GM12878 (cell line): ENCODE measurements at regions not wholly inside any gene's neighbourhood (a gene's known extent, or its start where the extent isn't known, plus 50 kb on each side); places are given as distances from the start of the nearest gene placed in this dataset.

Source experiments
- ATAC-seq: fragments of 200-7000 bp; cut with Tn5 transposase; 3 replicates; pipeline ENCODE4 v1.9.1; 2020; ENCODE audit warnings: mild to moderate bottlenecking, moderate library complexity
- BruUV-seq: library from RNA; stranded (reverse); fragments of 400-500 nt; replicated peaks from 2 replicates; lab custom pipeline; 2021; lab: Mats Ljungman, UMichigan
- CTCF ChIA-PET: fragments of 300-600 bp; sonication (Branson Sonifier 250); formaldehyde crosslinking; extraction: SDS; loops from one replicate; lab custom pipeline; 2021; ENCODE audit warnings: inconsistent platforms; lab: Yijun Ruan, JAX
- POLR2A ChIA-PET: fragments of 350-600 bp; formaldehyde crosslinking; extraction: SDS; loops from one replicate; lab custom pipeline; 2021; ENCODE audit warnings: inconsistent platforms; lab: Charles Lee
- RAD21 ChIA-PET: fragments of 300-600 bp; sonication (Branson Sonifier 250); formaldehyde crosslinking; loops from one replicate; lab custom pipeline; 2023; ENCODE audit warnings: antibody characterized with exemption; ENCODE audit not compliant: unreplicated experiment; lab: Charles Lee
- SMC1A ChIA-PET: fragments of 300-600 bp; sonication (Branson Sonifier 250); formaldehyde crosslinking; loops from one replicate; lab custom pipeline; 2023; ENCODE audit not compliant: unreplicated experiment, uncharacterized antibody; lab: Charles Lee
- DNase-seq: peaks from one replicate; pipeline ENCODE4 v3.0.0-alpha.2; 2011; ENCODE audit warnings: low read depth, low spot score
- FAIRE-seq: peaks from 3 replicates; lab custom pipeline; 2011; peaks lifted over from hg19 to GRCh38; lab: Jason Lieb, UNC
- H2AFZ ChIP-seq: 2 replicates; pipeline ENCODE4 v1.6.0; 2011; ENCODE audit warnings: low read depth, low read length, control low read depth; ENCODE audit not compliant: control insufficient read depth
- H3K27ac ChIP-seq: 2 replicates; pipeline ENCODE4 v1.5.1; 2011; ENCODE audit warnings: control low read depth; ENCODE audit not compliant: control insufficient read depth, insufficient read depth
- H3K27me3 ChIP-seq, 2 experiments: replicated peaks in 1 of 2; 2 replicates each; pipeline versions ENCODE4 v1.6.0 to v1.6.1; 2011; ENCODE audit warnings: low read length in 1 of 2; ENCODE audit not compliant: control insufficient read depth in 2 of 2, insufficient read depth in 2 of 2
- H3K36me3 ChIP-seq, 2 experiments: 2 replicates each; pipeline ENCODE4 v1.5.1; 2011; ENCODE audit warnings: low read length in 1 of 2; ENCODE audit not compliant: control insufficient read depth in 2 of 2, insufficient read depth in 2 of 2
- H3K4me1 ChIP-seq: 2 replicates; pipeline ENCODE4 v1.6.1; 2011; ENCODE audit warnings: mild to moderate bottlenecking, low read length, moderate library complexity, mixed read lengths; ENCODE audit not compliant: control insufficient read depth, insufficient read depth
- H3K4me2 ChIP-seq: 2 replicates; pipeline ENCODE4 v1.6.0; 2011; ENCODE audit warnings: control low read depth; ENCODE audit not compliant: control insufficient read depth, insufficient read depth
- H3K4me3 ChIP-seq: fragments of 200-600 bp; sonication (generic); 2 replicates; pipeline ENCODE4 v1.5.1; 2016
- H3K79me2 ChIP-seq: 2 replicates; pipeline ENCODE4 v1.6.0; 2011; ENCODE audit warnings: low read length; ENCODE audit not compliant: control insufficient read depth, insufficient read depth
- H3K9ac ChIP-seq: 2 replicates; pipeline ENCODE4 v1.8.0; 2011; ENCODE audit warnings: low read length, control low read depth, mixed read lengths; ENCODE audit not compliant: control insufficient read depth, insufficient read depth
- H3K9me3 ChIP-seq: replicated peaks from 3 replicates; pipeline ENCODE4 v1.5.1; 2011; ENCODE audit warnings: mild to moderate bottlenecking, low read length; ENCODE audit not compliant: control insufficient read depth, insufficient read depth
- H4K20me1 ChIP-seq: 2 replicates; pipeline ENCODE4 v1.6.0; 2011; ENCODE audit not compliant: control insufficient read depth, insufficient read depth
- ASH2L ChIP-seq: fragments of 300-600, 200-600 bp; sonication (generic); IDR thresholded peaks from 2 replicates; pipeline ENCODE4 v1.6.1; 2017; ENCODE audit warnings: low read depth, mild to moderate bottlenecking, borderline replicate concordance
- ATF2 ChIP-seq: IDR thresholded peaks from 2 replicates; pipeline ENCODE4 v1.6.1; 2012; ENCODE audit warnings: low read length, inconsistent platforms
- ATF7 ChIP-seq: fragments of 450-650 bp; IDR thresholded peaks from 2 replicates; pipeline ENCODE4 v1.6.1; 2016; ENCODE audit warnings: low read depth, mild to moderate bottlenecking
- BHLHE40 ChIP-seq, 2 experiments: fragments of 450-650 bp in 1 of 2; IDR thresholded peaks; 2 replicates each; pipeline ENCODE4 v1.6.1; 2011 to 2017; ENCODE audit warnings: low read depth in 2 of 2, borderline replicate concordance in 1 of 2, improper control_type of control experiment in 1 of 2, low read length in 1 of 2, mild to moderate bottlenecking in 1 of 2
- EGR1 ChIP-seq, 2 experiments: IDR thresholded peaks; 1 replicate in 1 of 2; 2 replicates in 1 of 2; pipeline ENCODE4 v1.6.1; 2011 to 2012; ENCODE audit warnings: low read depth in 2 of 2, low read length in 2 of 2, borderline replicate concordance in 1 of 2, mild to moderate bottlenecking in 1 of 2, moderate library complexity in 1 of 2
- EZH2 ChIP-seq: IDR thresholded peaks from 2 replicates; pipeline ENCODE4 v1.6.1; 2012; ENCODE audit warnings: low read depth, mild to moderate bottlenecking, control low read depth, inconsistent platforms, low read length, borderline replicate concordance; ENCODE audit not compliant: control insufficient read depth
- FOS ChIP-seq: IDR thresholded peaks from 3 replicates; pipeline ENCODE4 v1.6.1; 2011; ENCODE audit warnings: borderline replicate concordance; ENCODE audit not compliant: insufficient read length; ENCODE audit errors: extremely low read depth
- NRF1 ChIP-seq: conservative IDR thresholded peaks from 2 replicates; pipeline ENCODE4 v1.6.1; 2011; ENCODE audit warnings: mild to moderate bottlenecking, low read depth, low read length, improper control_type of control experiment
- PAX5 ChIP-seq: IDR thresholded peaks from 2 replicates; pipeline ENCODE4 v1.6.1; 2011; ENCODE audit warnings: low read depth, low read length, borderline replicate concordance
- PML ChIP-seq: IDR thresholded peaks from 2 replicates; pipeline ENCODE4 v1.6.1; 2012; ENCODE audit warnings: low read length, inconsistent platforms
- RBBP5 ChIP-seq: fragments of 200-600 bp; sonication (generic); conservative IDR thresholded peaks from 2 replicates; pipeline ENCODE4 v1.6.1; 2016
- RCOR1 ChIP-seq: conservative IDR thresholded peaks from 2 replicates; pipeline ENCODE4 v1.6.1; 2012; ENCODE audit warnings: low read depth, low read length, improper control_type of control experiment
- RUNX3 ChIP-seq: IDR thresholded peaks from 2 replicates; pipeline ENCODE4 v1.6.1; 2012; ENCODE audit warnings: low read length, inconsistent platforms
- SIN3A ChIP-seq: IDR thresholded peaks from 2 replicates; pipeline ENCODE4 v1.6.1; 2012; ENCODE audit warnings: low read depth, low read length, improper control_type of control experiment
- SPI1 ChIP-seq: IDR thresholded peaks from 2 replicates; pipeline ENCODE4 v1.6.1; 2011; ENCODE audit warnings: low read depth, mild to moderate bottlenecking, low read length, moderate library complexity, borderline replicate concordance; ENCODE audit not compliant: insufficient read depth
- SRF ChIP-seq, 2 experiments: IDR thresholded peaks; 2 replicates each; pipeline ENCODE4 v1.6.1; 2011; ENCODE audit warnings: low read depth in 2 of 2, low read length in 2 of 2, mild to moderate bottlenecking in 1 of 2, moderate library complexity in 1 of 2
- WGBS: methylation state at CpG from one replicate; pipeline ENCODE4 v1.1.6; 2016; ENCODE audit warnings: low lambda C conversion rate; ENCODE audit not compliant: insufficient replicate concordance, insufficient coverage; ENCODE audit errors: missing lambda C conversion rate; 5-methylcytosine and 5-hydroxymethylcytosine counted together
- in situ Hi-C: fragments of 300-500 bp; cut with MboI; formaldehyde crosslinking; loops from 9 replicates; pipeline ENCODE4 v1.14.3; 2018; ENCODE audit warnings: mixed read lengths
- intact Hi-C: fragments of 100-400 bp; cut with micrococcal nuclease; formaldehyde crosslinking; loops from one replicate; pipeline ENCODE4 v1.14.2; 2022; ENCODE audit not compliant: unreplicated experiment
- TF ChIP-seq, protein P1 (sequence below): IDR thresholded peaks from 2 replicates; pipeline ENCODE4 v1.6.1; 2011; ENCODE audit warnings: low read depth, low read length, improper control_type of control experiment, borderline replicate concordance
- TF ChIP-seq, protein P2 (sequence below): fragments of 450-650 bp; IDR thresholded peaks from 2 replicates; pipeline ENCODE4 v1.6.1; 2017; ENCODE audit warnings: mild to moderate bottlenecking, moderate library complexity

- SMC1A ChIA-PET = no interaction called here
- DNase-seq (no peak), ATAC-seq (no peak), FAIRE-seq (no peak)
- no peak overlapping the region for H2AFZ ChIP-seq
- no peaks in the 10 kb centered on the region for H3K79me2 ChIP-seq
- no peak overlapping the region for H3K4me3 ChIP-seq
- no peaks in the 10 kb centered on the region for H3K9me3 ChIP-seq
- in situ Hi-C loops = no loop called here
- 90% methylated on average over 1 of the region's 1 CpG for WGBS
- BruUV-seq = no TSS peak
- intact Hi-C loops = no loop called here
- CTCF ChIA-PET = interaction anchor here (1.0 to 1.9 kb wide), 3 partner anchors 27 to 273 kb away, joined by 3 to 11 read pairs (median 4); no protein-coding TSS in a partner anchor
- no peak overlapping the region for H3K27ac ChIP-seq
- H3K27me3 ChIP-seq = no peaks in the 10 kb centered on the region
- H4K20me1 ChIP-seq = no peaks in the 10 kb centered on the region
- H3K4me2 ChIP-seq = no peak overlapping the region
- no peak for TF ChIP-seq BHLHE40 (IDR thresholded peaks at IDR 0.05; ENCODE audit: borderline replicate concordance in 1 of 2, low read depth in 2 of 2, low read length in 1 of 2)
- no peak for TF ChIP-seq ATF7
- TF ChIP-seq ASH2L = no peak
- TF ChIP-seq PML = no peak
- TF ChIP-seq RCOR1 = no peak
- no peak for TF ChIP-seq ATF2
- TF ChIP-seq EZH2 = no peak
- no peak for TF ChIP-seq RBBP5
- no peak for TF ChIP-seq SIN3A
- TF ChIP-seq SRF (IDR thresholded peaks at IDR 0.05; ENCODE audit: low read depth in 2 of 2, low read length in 2 of 2) = no peak
- no peak for TF ChIP-seq EGR1 (IDR thresholded peaks at IDR 0.05; ENCODE audit: borderline replicate concordance in 1 of 2, low read depth in 2 of 2, low read length in 2 of 2)
- no peak for TF ChIP-seq RUNX3
- TF ChIP-seq, protein P1, sequence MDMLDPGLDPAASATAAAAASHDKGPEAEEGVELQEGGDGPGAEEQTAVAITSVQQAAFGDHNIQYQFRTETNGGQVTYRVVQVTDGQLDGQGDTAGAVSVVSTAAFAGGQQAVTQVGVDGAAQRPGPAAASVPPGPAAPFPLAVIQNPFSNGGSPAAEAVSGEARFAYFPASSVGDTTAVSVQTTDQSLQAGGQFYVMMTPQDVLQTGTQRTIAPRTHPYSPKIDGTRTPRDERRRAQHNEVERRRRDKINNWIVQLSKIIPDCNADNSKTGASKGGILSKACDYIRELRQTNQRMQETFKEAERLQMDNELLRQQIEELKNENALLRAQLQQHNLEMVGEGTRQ = no peak
- no peak for TF ChIP-seq SPI1
- TF ChIP-seq PAX5 = no peak
- TF ChIP-seq, protein P2, sequence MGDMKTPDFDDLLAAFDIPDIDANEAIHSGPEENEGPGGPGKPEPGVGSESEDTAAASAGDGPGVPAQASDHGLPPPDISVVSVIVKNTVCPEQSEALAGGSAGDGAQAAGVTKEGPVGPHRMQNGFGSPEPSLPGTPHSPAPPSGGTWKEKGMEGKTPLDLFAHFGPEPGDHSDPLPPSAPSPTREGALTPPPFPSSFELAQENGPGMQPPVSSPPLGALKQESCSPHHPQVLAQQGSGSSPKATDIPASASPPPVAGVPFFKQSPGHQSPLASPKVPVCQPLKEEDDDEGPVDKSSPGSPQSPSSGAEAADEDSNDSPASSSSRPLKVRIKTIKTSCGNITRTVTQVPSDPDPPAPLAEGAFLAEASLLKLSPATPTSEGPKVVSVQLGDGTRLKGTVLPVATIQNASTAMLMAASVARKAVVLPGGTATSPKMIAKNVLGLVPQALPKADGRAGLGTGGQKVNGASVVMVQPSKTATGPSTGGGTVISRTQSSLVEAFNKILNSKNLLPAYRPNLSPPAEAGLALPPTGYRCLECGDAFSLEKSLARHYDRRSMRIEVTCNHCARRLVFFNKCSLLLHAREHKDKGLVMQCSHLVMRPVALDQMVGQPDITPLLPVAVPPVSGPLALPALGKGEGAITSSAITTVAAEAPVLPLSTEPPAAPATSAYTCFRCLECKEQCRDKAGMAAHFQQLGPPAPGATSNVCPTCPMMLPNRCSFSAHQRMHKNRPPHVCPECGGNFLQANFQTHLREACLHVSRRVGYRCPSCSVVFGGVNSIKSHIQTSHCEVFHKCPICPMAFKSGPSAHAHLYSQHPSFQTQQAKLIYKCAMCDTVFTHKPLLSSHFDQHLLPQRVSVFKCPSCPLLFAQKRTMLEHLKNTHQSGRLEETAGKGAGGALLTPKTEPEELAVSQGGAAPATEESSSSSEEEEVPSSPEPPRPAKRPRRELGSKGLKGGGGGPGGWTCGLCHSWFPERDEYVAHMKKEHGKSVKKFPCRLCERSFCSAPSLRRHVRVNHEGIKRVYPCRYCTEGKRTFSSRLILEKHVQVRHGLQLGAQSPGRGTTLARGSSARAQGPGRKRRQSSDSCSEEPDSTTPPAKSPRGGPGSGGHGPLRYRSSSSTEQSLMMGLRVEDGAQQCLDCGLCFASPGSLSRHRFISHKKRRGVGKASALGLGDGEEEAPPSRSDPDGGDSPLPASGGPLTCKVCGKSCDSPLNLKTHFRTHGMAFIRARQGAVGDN = no peak
- TF ChIP-seq FOS = no peak
- TF ChIP-seq NRF1 = no peak
- RAD21 ChIA-PET = no interaction called here
- no peaks in the 10 kb centered on the region for H3K36me3 ChIP-seq
- no peaks in the 10 kb centered on the region for H3K4me1 ChIP-seq
- no peak overlapping the region for H3K9ac ChIP-seq
- POLR2A ChIA-PET = no interaction called here
Measured at GRCh38 chr1:166785987-166786386, 53.3 kb upstream of the POGK start.
